ENCODE measurements at regions not wholly inside any gene's neighbourhood (a gene's known extent, or its start where the extent isn't known, plus 50 kb on each side); places are given as distances from the start of the nearest gene placed in this dataset.
"Not testable (repeated sequence)": the region's sequence is repeated elsewhere in the genome, so short reads cannot be mapped to it uniquely, and the experiment has no call there.

DNA sequence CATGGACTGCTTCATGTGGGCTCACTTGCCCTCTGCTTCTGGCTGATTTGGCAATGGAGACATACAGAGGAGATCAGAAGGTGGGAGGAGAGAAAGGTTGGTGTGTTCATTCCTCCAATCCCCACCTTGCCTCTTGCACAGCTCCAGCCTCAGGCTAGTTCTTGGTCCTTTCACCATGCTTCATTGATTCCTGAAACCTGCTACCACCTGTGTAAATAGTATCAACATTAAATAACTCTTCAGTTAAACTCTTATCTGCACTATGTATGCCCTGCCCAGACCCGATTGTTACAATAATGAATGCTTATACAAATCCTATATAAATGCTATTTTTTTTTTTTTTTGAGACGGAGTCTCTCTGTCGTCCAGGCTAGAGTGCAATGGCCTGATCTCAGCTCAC is 174.5 kb downstream of the CD83 start:
- H3K79me2 ChIP-seq = no peaks in the 10 kb centered on the region
- H3K4me2 ChIP-seq (ENCODE audit: low read length) = no peak overlapping the region
- no peaks in the 10 kb centered on the region for H3K4me1 ChIP-seq
- H3K36me3 ChIP-seq (ENCODE audit: control insufficient read depth, insufficient read depth, low read length) = no peaks in the 10 kb centered on the region
- no peak overlapping the region for H3K9ac ChIP-seq
- TF ChIP-seq, protein P1, sequence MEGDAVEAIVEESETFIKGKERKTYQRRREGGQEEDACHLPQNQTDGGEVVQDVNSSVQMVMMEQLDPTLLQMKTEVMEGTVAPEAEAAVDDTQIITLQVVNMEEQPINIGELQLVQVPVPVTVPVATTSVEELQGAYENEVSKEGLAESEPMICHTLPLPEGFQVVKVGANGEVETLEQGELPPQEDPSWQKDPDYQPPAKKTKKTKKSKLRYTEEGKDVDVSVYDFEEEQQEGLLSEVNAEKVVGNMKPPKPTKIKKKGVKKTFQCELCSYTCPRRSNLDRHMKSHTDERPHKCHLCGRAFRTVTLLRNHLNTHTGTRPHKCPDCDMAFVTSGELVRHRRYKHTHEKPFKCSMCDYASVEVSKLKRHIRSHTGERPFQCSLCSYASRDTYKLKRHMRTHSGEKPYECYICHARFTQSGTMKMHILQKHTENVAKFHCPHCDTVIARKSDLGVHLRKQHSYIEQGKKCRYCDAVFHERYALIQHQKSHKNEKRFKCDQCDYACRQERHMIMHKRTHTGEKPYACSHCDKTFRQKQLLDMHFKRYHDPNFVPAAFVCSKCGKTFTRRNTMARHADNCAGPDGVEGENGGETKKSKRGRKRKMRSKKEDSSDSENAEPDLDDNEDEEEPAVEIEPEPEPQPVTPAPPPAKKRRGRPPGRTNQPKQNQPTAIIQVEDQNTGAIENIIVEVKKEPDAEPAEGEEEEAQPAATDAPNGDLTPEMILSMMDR (IDR thresholded peaks at IDR 0.05) = no peak
- H2AFZ ChIP-seq = no peak overlapping the region
- no peak overlapping the region for H3K27ac ChIP-seq
- no peak overlapping the region for H3K4me3 ChIP-seq (ENCODE audit: low read depth, low read length)
- no peaks in the 10 kb centered on the region for H3K27me3 ChIP-seq (ENCODE audit: control insufficient read depth, insufficient read depth, low read length)
- H3K9me3 ChIP-seq (ENCODE audit: control insufficient read depth, low read length) = no peaks in the 10 kb centered on the region

DNA sequence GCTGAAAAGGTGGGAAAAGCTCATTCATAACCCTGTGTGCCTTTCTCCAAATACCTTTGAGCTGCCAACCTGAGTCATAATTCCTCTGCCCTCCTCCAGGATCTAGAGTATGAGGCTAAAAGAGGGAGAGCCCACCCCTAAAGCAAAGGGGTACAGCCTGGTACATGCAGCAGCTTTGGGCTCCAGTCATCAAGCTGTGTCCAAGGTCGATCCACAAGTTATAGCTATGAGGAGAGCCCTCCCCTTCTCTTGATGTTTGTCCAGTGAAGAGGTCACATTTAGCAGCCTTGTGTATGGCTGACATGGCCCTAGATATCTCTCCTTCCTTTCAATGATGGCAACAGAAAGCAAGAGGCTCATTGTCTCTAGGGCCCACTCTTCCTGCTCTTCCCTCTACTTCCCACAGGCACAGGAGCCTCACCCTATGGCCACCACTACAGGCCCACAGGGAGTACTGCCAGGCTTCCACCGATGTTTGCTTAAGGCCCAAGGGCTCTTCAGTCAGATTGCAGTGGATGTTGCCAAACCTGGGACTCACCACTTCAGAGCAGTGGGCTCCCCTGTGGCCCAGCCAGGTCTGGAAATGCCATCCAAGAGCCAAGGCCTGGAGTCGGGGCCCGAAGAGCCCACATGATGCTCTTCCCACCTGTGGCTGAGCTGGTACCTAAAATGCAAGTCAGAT is 176.8 kb downstream of the CD83 start:
- Histone ChIP-seq H3K4me1 (no peaks in the 10 kb centered on the region), H3K79me2 (no peaks in the 10 kb centered on the region), H2AFZ (no peak overlapping the region), H3K4me3 (ENCODE audit: low read depth, low read length) (no peak overlapping the region), H3K4me2 (ENCODE audit: low read length) (no peak overlapping the region), H3K36me3 (ENCODE audit: control insufficient read depth, insufficient read depth, low read length) (no peaks in the 10 kb centered on the region), H3K9ac (no peak overlapping the region), H3K27me3 (ENCODE audit: control insufficient read depth, insufficient read depth, low read length) (no peaks in the 10 kb centered on the region), H3K27ac (no peak overlapping the region), H3K9me3 (ENCODE audit: control insufficient read depth, low read length) (no peaks in the 10 kb centered on the region)
- TF ChIP-seq, protein P1 (IDR thresholded peaks at IDR 0.05) = no peak

DNA sequence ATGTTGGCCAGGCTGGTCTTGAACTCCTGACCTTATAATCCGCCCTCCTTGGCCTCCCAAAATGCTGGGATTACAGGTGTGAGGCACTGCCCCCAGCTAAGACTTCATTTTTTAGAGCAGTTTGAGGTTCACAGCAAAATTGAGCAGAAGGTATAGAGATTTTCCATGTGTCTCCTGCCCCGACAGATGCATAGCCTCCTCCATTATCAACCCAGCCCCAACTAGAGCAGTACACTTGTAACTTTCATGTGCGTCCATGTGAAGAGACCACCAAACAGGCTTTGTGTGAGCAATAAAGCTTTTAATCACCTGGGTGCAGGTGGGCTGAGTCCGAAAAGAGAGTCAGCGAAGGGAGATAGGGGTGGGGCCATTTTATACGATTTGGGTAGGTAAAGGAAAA is 179.1 kb downstream of the CD83 start:
- not testable (repeated sequence) for H3K79me2 ChIP-seq; H3K4me3 ChIP-seq (ENCODE audit: low read depth, low read length); H3K4me2 ChIP-seq (ENCODE audit: low read length); H3K4me1 ChIP-seq; H3K36me3 ChIP-seq (ENCODE audit: control insufficient read depth, insufficient read depth, low read length); H2AFZ ChIP-seq; H3K9ac ChIP-seq; H3K27ac ChIP-seq; H3K9me3 ChIP-seq (ENCODE audit: control insufficient read depth, low read length); H3K27me3 ChIP-seq (ENCODE audit: control insufficient read depth, insufficient read depth, low read length)

DNA sequence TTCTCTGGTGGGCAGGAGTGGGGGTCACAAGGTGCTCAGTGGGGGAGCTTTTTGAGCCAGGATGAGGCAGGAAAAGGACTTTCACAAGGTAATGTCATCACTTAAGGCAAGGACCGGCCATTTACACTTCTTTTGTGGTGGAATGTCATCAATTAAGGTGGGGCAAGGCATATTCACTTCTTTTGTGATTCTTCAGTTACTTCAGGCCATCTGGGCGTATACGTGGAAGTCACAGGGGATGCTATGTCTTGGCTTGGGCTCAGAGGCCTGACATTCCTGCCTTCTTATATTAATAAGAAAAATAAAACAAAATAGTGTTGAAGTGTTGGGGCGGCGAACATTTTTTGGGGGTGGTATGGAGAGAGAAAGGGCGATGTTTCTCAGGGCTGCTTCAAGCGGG is 179.5 kb downstream of the CD83 start:
- not testable (repeated sequence) for H2AFZ ChIP-seq; H3K79me2 ChIP-seq; H3K4me2 ChIP-seq (ENCODE audit: low read length); H3K27me3 ChIP-seq (ENCODE audit: control insufficient read depth, insufficient read depth, low read length); H3K36me3 ChIP-seq (ENCODE audit: control insufficient read depth, insufficient read depth, low read length); H3K27ac ChIP-seq; H3K4me1 ChIP-seq; H3K9ac ChIP-seq; H3K9me3 ChIP-seq (ENCODE audit: control insufficient read depth, low read length); H3K4me3 ChIP-seq (ENCODE audit: low read depth, low read length)

DNA sequence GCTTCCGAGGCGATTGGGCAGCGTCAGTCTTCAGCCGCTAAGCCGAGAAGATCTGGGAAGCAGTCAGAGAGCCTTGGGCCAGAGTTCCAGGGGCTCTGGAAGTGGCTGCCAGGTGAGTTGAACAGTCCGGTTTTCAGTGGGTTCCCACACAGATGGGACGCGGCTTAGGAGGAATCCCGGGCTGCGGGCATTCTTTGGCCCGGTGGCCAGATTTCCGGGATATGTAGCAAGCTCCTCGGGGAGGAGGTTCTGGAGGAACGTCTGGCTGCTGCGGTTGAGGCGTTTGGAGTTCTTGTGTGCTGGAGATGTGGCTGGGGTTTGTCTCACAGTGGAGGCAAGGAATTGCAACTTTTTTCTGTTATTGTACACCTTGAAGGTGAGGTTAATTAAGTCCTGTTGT is 182.6 kb downstream of the CD83 start:
- H3K9me3 ChIP-seq (ENCODE audit: control insufficient read depth, low read length); H3K4me2 ChIP-seq (ENCODE audit: low read length); H3K9ac ChIP-seq; H3K36me3 ChIP-seq (ENCODE audit: control insufficient read depth, insufficient read depth, low read length); H3K4me1 ChIP-seq; H2AFZ ChIP-seq; H3K27me3 ChIP-seq (ENCODE audit: control insufficient read depth, insufficient read depth, low read length); H3K4me3 ChIP-seq (ENCODE audit: low read depth, low read length); H3K79me2 ChIP-seq; H3K27ac ChIP-seq: not testable (repeated sequence)

DNA sequence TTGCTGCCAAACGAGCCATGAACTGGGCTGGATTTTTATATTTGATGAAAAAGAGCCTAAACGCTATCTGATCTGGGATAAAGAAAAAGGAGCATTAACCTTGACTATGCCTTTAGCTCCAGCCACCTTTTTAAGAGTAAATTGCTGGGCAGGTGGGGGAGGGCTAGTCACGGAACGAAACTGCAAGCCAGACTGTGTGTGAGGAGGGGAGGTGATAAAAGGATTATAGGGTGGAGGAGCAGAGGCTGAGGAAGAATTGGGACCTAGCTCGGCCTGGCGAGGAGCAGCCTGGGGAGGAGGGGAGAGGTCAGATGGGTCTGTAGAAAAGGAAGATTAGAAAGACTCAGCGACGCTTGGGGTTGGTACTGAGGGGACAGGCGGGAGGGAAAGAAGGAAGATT is 183.1 kb downstream of the CD83 start:
- not testable (repeated sequence) for H3K9ac ChIP-seq; H3K4me1 ChIP-seq; H2AFZ ChIP-seq; H3K27ac ChIP-seq; H3K27me3 ChIP-seq (ENCODE audit: control insufficient read depth, insufficient read depth, low read length); H3K79me2 ChIP-seq; H3K9me3 ChIP-seq (ENCODE audit: control insufficient read depth, low read length); H3K36me3 ChIP-seq (ENCODE audit: control insufficient read depth, insufficient read depth, low read length); H3K4me2 ChIP-seq (ENCODE audit: low read length); H3K4me3 ChIP-seq (ENCODE audit: low read depth, low read length)

DNA sequence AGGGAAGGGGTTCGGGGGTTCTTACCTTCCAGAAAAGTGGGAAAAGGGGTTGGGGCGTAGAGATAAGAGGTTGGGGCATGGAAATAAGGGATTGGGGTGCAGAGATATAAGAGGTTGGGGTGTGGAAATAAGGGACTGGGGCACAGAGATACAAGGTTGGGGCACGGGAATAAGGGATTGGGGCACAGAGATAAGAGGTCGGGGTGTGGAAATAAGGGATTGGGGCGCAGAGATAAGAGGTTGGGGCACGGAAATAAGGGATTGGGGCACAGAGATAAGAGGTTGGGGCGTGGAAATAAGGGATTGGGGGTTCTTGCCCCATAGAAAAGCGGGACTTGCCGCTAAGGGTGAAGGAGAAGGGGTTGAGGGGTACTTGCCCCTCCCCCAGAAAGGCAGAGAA is 183.9 kb downstream of the CD83 start:
- H3K4me1 ChIP-seq; H3K36me3 ChIP-seq (ENCODE audit: control insufficient read depth, insufficient read depth, low read length); H3K9ac ChIP-seq; H3K9me3 ChIP-seq (ENCODE audit: control insufficient read depth, low read length); H3K79me2 ChIP-seq; H3K4me2 ChIP-seq (ENCODE audit: low read length); H3K27ac ChIP-seq; H3K4me3 ChIP-seq (ENCODE audit: low read depth, low read length); H2AFZ ChIP-seq; H3K27me3 ChIP-seq (ENCODE audit: control insufficient read depth, insufficient read depth, low read length): not testable (repeated sequence)

Data from parathyroid adenoma (tissue), 2 donors.